Fibroblast of lung (primary cell): ENCODE measurements at regions not wholly inside any gene's neighbourhood (a gene's known extent, or its start where the extent isn't known, plus 50 kb on each side); places are given as distances from the start of the nearest gene placed in this dataset.

Experiments
- DNase-seq, 2 donors: peaks; one replicate each; pipeline versions ENCODE4 v3.0.0 to v3.0.0-alpha.2; 2010; ENCODE audit warnings: low read depth in 2 of 2
- H2AFZ ChIP-seq: 2 replicates; pipeline ENCODE4 v1.5.1; 2012; ENCODE audit warnings: low read length, control low read depth, inconsistent platforms
- H3K27ac ChIP-seq: 2 replicates; pipeline ENCODE4 v1.5.1; 2011; ENCODE audit warnings: low read length, control low read depth; ENCODE audit not compliant: insufficient read depth
- H3K27me3 ChIP-seq: 2 replicates; pipeline ENCODE4 v1.5.1; 2011; ENCODE audit warnings: mild to moderate bottlenecking, low read length; ENCODE audit not compliant: control insufficient read depth, insufficient read depth
- H3K36me3 ChIP-seq: 2 replicates; pipeline ENCODE4 v1.5.1; 2011; ENCODE audit warnings: low read length; ENCODE audit not compliant: control insufficient read depth, insufficient read depth
- H3K4me1 ChIP-seq: 2 replicates; pipeline ENCODE4 v1.5.1; 2011; ENCODE audit warnings: low read length; ENCODE audit not compliant: control insufficient read depth, insufficient read depth; ENCODE audit errors: extremely low read depth
- H3K4me2 ChIP-seq: 2 replicates; pipeline ENCODE4 v1.5.1; 2011; ENCODE audit warnings: low read length, control low read depth; ENCODE audit not compliant: insufficient read depth; ENCODE audit errors: extremely low read depth
- H3K4me3 ChIP-seq, 4 experiments: fragments of 200-600 bp in 1 of 4; sonication (generic) in 1 of 4; replicated peaks in 1 of 4; 2 replicates each; pipeline ENCODE4 v1.5.1; 2011 to 2016; ENCODE audit warnings: low read length in 4 of 4, low read depth in 3 of 4, mild to moderate bottlenecking in 3 of 4, control low read depth in 2 of 4, inconsistent platforms in 1 of 4, mixed read lengths in 1 of 4; ENCODE audit not compliant: insufficient read depth in 1 of 4; ENCODE audit errors: control extremely low read depth in 1 of 4
- H3K79me2 ChIP-seq: 2 replicates; pipeline ENCODE4 v1.5.1; 2012; ENCODE audit warnings: mild to moderate bottlenecking, low read length, inconsistent platforms; ENCODE audit not compliant: control insufficient read depth, insufficient read depth
- H3K9ac ChIP-seq: 2 replicates; pipeline ENCODE4 v1.5.1; 2011; ENCODE audit warnings: mild to moderate bottlenecking, low read length, control low read depth; ENCODE audit not compliant: insufficient read depth
- H3K9me3 ChIP-seq: 2 replicates; pipeline ENCODE4 v1.5.1; 2012; ENCODE audit warnings: low read depth, low read length; ENCODE audit not compliant: control insufficient read depth, insufficient read depth
- H4K20me1 ChIP-seq: 2 replicates; pipeline ENCODE4 v1.5.1; 2011; ENCODE audit warnings: low read length; ENCODE audit not compliant: control insufficient read depth, insufficient read depth; ENCODE audit errors: extremely low read depth
- EZH2 ChIP-seq: IDR thresholded peaks from 2 replicates; pipeline ENCODE4 v1.5.1; 2012; ENCODE audit warnings: low read length, control low read depth, mild to moderate bottlenecking; ENCODE audit errors: missing control alignments
- TF ChIP-seq, protein P1 (sequence below), 2 donors: IDR thresholded peaks in 1 of 2; conservative IDR thresholded peaks in 1 of 2; 1 replicate in 1 of 2; 2 replicates in 1 of 2; pipeline ENCODE4 v1.5.1; 2011 to 2012; ENCODE audit warnings: low read length in 2 of 2, control low read depth in 1 of 2, inconsistent platforms in 1 of 2, low read depth in 1 of 2, mild to moderate bottlenecking in 1 of 2

DNA sequence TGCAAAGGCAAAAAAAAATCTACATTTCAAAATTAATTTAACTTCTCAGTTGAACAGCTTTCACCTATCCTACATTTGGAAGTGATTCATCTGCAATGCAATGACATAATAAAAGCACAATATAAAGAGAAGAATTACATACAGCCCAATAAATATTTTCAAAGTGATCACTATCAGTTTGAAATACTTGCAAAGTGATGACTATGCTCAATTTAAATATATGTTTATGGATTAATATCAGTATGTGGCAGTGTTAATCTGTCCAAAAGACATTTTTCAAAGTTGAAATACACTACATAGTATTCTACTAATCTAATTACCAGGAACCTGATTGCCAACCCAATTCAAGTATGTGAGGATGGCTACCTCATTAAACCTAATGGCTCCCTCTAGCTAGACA is 460.7 kb upstream of the ATXN7L3B start:
- no peak overlapping the region for H3K27ac ChIP-seq
- no peaks in the 10 kb centered on the region for H3K36me3 ChIP-seq
- no peak overlapping the region for H2AFZ ChIP-seq
- no peak overlapping the region for H3K4me2 ChIP-seq
- DNase-seq, result no peak
- H3K4me3 ChIP-seq, result no peak overlapping the region
- H4K20me1 ChIP-seq, result no peaks in the 10 kb centered on the region
- TF ChIP-seq, protein P1, sequence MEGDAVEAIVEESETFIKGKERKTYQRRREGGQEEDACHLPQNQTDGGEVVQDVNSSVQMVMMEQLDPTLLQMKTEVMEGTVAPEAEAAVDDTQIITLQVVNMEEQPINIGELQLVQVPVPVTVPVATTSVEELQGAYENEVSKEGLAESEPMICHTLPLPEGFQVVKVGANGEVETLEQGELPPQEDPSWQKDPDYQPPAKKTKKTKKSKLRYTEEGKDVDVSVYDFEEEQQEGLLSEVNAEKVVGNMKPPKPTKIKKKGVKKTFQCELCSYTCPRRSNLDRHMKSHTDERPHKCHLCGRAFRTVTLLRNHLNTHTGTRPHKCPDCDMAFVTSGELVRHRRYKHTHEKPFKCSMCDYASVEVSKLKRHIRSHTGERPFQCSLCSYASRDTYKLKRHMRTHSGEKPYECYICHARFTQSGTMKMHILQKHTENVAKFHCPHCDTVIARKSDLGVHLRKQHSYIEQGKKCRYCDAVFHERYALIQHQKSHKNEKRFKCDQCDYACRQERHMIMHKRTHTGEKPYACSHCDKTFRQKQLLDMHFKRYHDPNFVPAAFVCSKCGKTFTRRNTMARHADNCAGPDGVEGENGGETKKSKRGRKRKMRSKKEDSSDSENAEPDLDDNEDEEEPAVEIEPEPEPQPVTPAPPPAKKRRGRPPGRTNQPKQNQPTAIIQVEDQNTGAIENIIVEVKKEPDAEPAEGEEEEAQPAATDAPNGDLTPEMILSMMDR (conservative IDR thresholded peaks at IDR 0.05 in 1 of 2, IDR thresholded peaks at IDR 0.05 in 1 of 2; ENCODE audit: low read depth in 1 of 2, low read length in 2 of 2), result no peak
- no peak for TF ChIP-seq EZH2
- H3K9me3 ChIP-seq, result no peaks in the 10 kb centered on the region
- no peaks in the 10 kb centered on the region for H3K4me1 ChIP-seq
- H3K79me2 ChIP-seq, result no peaks in the 10 kb centered on the region
- no peak overlapping the region for H3K9ac ChIP-seq
- no peaks in the 10 kb centered on the region for H3K27me3 ChIP-seq

DNA sequence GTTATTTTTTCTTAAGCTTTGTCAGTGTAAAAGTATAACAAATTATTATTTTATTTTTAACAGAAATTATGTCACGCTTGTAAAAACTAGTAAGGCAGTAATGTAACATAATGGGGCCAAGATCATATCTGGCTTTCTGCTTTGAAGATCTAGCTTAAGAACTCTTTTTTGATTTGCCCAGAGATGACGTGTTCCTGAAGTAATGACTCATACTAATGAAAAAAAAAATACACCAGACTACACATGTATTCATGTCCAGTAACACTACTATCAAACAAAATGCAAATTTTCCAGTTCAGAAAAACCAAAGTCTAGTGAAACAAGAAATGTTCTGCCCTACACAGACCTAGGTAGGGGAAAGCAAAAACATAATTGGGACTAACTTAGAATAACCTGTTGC is 432.2 kb upstream of the ATXN7L3B start:
- H3K27me3 ChIP-seq, result no peaks in the 10 kb centered on the region
- no peaks in the 10 kb centered on the region for H3K4me1 ChIP-seq
- H3K79me2 ChIP-seq, result no peaks in the 10 kb centered on the region
- no peak overlapping the region for H2AFZ ChIP-seq
- no peak overlapping the region for H3K27ac ChIP-seq
- H3K9ac ChIP-seq, result no peak overlapping the region
- H4K20me1 ChIP-seq, result no peaks in the 10 kb centered on the region
- DNase-seq, result peak in 1 of 2 donors; percentile 29
- H3K9me3 ChIP-seq, result no peaks in the 10 kb centered on the region
- no peak overlapping the region for H3K4me2 ChIP-seq
- TF ChIP-seq, protein P1 (conservative IDR thresholded peaks at IDR 0.05 in 1 of 2, IDR thresholded peaks at IDR 0.05 in 1 of 2; ENCODE audit: low read depth in 1 of 2, low read length in 2 of 2), result no peak
- TF ChIP-seq EZH2, result no peak
- H3K4me3 ChIP-seq, result no peak overlapping the region
- H3K36me3 ChIP-seq, result no peaks in the 10 kb centered on the region

DNA sequence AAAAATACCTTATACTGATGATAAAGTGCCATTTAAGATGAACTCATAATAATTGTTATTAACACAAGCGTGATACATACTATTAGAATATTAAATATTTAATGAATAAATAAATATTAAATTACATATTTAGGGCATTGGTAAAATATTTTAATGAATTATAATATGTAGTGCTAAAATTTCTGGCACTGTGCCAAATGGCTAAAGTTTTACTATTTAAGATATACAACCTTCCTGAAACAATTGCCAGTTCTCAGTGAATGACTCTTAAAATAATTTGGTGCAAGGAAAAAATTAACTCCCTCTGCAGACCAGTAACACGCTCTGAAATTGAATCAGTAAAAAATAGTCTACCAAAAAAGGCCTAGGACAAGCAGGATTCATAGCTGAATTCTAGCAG is 428.9 kb upstream of the ATXN7L3B start:
- Histone ChIP-seq H3K4me1 (no peaks in the 10 kb centered on the region), H2AFZ (no peak overlapping the region), H3K36me3 (no peaks in the 10 kb centered on the region), H3K27ac (no peak overlapping the region), H3K79me2 (no peaks in the 10 kb centered on the region), H3K9ac (no peak overlapping the region), H3K27me3 (no peaks in the 10 kb centered on the region), H3K4me2 (no peak overlapping the region), H3K4me3 (no peak overlapping the region), H3K9me3 (no peaks in the 10 kb centered on the region), H4K20me1 (no peaks in the 10 kb centered on the region)
- no peak for TF ChIP-seq EZH2
- TF ChIP-seq, protein P1 (conservative IDR thresholded peaks at IDR 0.05 in 1 of 2, IDR thresholded peaks at IDR 0.05 in 1 of 2; ENCODE audit: low read depth in 1 of 2, low read length in 2 of 2), result no peak
- no peak for DNase-seq
